ENCODE measurements at regions not wholly inside any gene's neighbourhood (a gene's known extent, or its start where the extent isn't known, plus 50 kb on each side); places are given as distances from the start of the nearest gene placed in this dataset.
A peak's percentile ranks its signal among the peaks of the same experiment; 100 is the strongest.

- no peak overlapping the region for H3K27ac ChIP-seq (ENCODE audit: insufficient read length, low read depth, low read length)
- H4K8ac ChIP-seq (replicated peaks; ENCODE audit: insufficient read length, low read depth, low read length): no peak overlapping the region
- no peak overlapping the region for H2BK120ac ChIP-seq (ENCODE audit: low read depth, low read length, poor library complexity, severe bottlenecking)
- H3K79me2 ChIP-seq (ENCODE audit: insufficient read depth, low read length): no peaks in the 10 kb centered on the region
- H2BK5ac ChIP-seq (ENCODE audit: insufficient read length, low read length): no peak overlapping the region
- no peak overlapping the region for H3T11ph ChIP-seq (ENCODE audit: low read length)
- no peaks in the 10 kb centered on the region for H3K9me3 ChIP-seq (ENCODE audit: control insufficient read depth, low read depth, low read length)
- no peak overlapping the region for H3K4me2 ChIP-seq (ENCODE audit: insufficient read depth, insufficient read length, low read length)
- no peak overlapping the region for H3K9ac ChIP-seq (ENCODE audit: extremely low read depth, insufficient read length, low read length)
- no peak overlapping the region for H2BK12ac ChIP-seq (ENCODE audit: insufficient read length, low read depth, low read length)
- no peak overlapping the region for H4K5ac ChIP-seq (ENCODE audit: insufficient read length, low read depth, low read length)
- no peak overlapping the region for H3K4ac ChIP-seq (ENCODE audit: low read depth, low read length)
- no peak overlapping the region for H2BK15ac ChIP-seq (ENCODE audit: low read depth, low read length)
- TF ChIP-seq CTCF (conservative IDR thresholded peaks at IDR 0.05): no peak
- WGBS (ENCODE audit: extremely low coverage, insufficient read length, low lambda C conversion rate): no CpG with 5 or more reads among the region's 5 CpGs
- H3K4me3 Mint-ChIP-seq: no peak overlapping the region
- H3K23ac ChIP-seq (ENCODE audit: insufficient read length, low read depth, low read length): no peak overlapping the region
- H3K18ac ChIP-seq (ENCODE audit: insufficient read length, low read depth, low read length): no peak overlapping the region
- no peak overlapping the region for H3K56ac ChIP-seq (ENCODE audit: insufficient read length, low read depth, low read length)
- H3K79me1 ChIP-seq (ENCODE audit: insufficient read depth, low read depth, low read length, poor library complexity, severe bottlenecking): no peaks in the 10 kb centered on the region
- peaks cover 0 to 4% (median 0%) of the 10 kb centered on the region in 3 experiments; a peak in 2 of 7 replicates for H3K36me3 Mint-ChIP-seq (ENCODE audit: insufficient read depth in 1 of 3, low read depth in 3 of 3)
- H3K27me3 Mint-ChIP-seq (ENCODE audit: low read depth): peaks cover 2% of the 10 kb centered on the region
- peaks cover 0 to 5% of the 10 kb centered on the region in 2 experiments; a peak in 2 of 4 replicates for H3K4me1 Mint-ChIP-seq
- no peak overlapping the region for H4K91ac ChIP-seq (ENCODE audit: insufficient read length, low read depth, low read length)
- DNase-seq: no peak
- H3K23me2 ChIP-seq (ENCODE audit: insufficient read length, low read depth, low read length, poor library complexity, severe bottlenecking): no peaks in the 10 kb centered on the region
- peaks cover 2 to 3% of the 10 kb centered on the region in 2 experiments; a peak in 2 of 5 replicates for H3K9me3 Mint-ChIP-seq
- peak overlapping the region in 1 of 3 experiments; percentile 71; a peak in 1 of 7 replicates for H3K27ac Mint-ChIP-seq
- H4K20me1 ChIP-seq (ENCODE audit: control insufficient read depth, insufficient read depth, insufficient read length): no peaks in the 10 kb centered on the region
- H3K4me1 ChIP-seq (ENCODE audit: insufficient read depth, low read length): no peaks in the 10 kb centered on the region
- no peak overlapping the region for H3K14ac ChIP-seq (ENCODE audit: insufficient read depth, low read length)
- no peak overlapping the region for H2BK20ac ChIP-seq (ENCODE audit: low read depth, low read length, poor library complexity, severe bottlenecking)
- no peak overlapping the region for H2AFZ ChIP-seq (ENCODE audit: low read length)
- no peak overlapping the region for H2AK5ac ChIP-seq (ENCODE audit: insufficient read length, low read length)
- no peaks in the 10 kb centered on the region for H3K27me3 ChIP-seq (ENCODE audit: insufficient read depth, low read length)
Measured at GRCh38 chr6:6960571-6961251, 147.1 kb upstream of the RREB1 start.
